Neural cell (in vitro differentiated cells): ENCODE measurements at regions not wholly inside any gene's neighbourhood (a gene's known extent, or its start where the extent isn't known, plus 50 kb on each side); places are given as distances from the start of the nearest gene placed in this dataset.

Source experiments
- CTCF ChIP-seq: fragments of 450-650 bp; IDR thresholded peaks from 2 replicates; pipeline ENCODE4 v1.5.1; 2014; ENCODE audit warnings: antibody characterized with exemption, mild to moderate bottlenecking, moderate library complexity; ENCODE audit not compliant: poor library complexity, severe bottlenecking
- TAF1 ChIP-seq: IDR thresholded peaks from 2 replicates; pipeline ENCODE4 v1.6.1; 2012; ENCODE audit warnings: low read depth

DNA sequence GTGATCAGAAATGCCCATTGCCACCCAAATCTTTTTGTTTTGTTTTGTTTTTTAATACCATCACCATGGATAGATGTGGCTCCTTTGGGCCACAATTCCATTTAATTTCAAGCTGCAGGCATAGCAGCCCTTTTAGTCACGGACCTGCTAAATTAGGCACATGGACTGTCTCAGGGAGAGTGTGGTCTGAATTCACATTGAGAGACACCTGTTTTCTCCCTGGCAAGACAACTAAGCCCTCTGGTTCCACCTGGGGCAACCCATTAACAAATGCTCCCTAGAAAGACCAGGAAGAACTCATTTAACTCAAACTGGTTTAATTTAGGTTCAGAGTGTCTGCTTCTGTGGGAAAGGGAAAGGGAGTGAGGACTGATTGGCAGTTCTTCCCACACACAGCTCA, 88.2 kb upstream of the ANKRD1 start:
- TF ChIP-seq CTCF (no peak), TAF1 (no peak)
